ENCODE measurements at regions not wholly inside any gene's neighbourhood (a gene's known extent, or its start where the extent isn't known, plus 50 kb on each side); places are given as distances from the start of the nearest gene placed in this dataset.

- Histone ChIP-seq H3K27me3 (no peaks in the 10 kb centered on the region), H3K9me3 (no peaks in the 10 kb centered on the region), H3K27ac (no peak overlapping the region), H3K36me3 (no peaks in the 10 kb centered on the region), H3K4me3 (no peak overlapping the region), H3K4me1 (no peaks in the 10 kb centered on the region)
- no peak for DNase-seq (ENCODE audit: low spot score)
- no peak for TF ChIP-seq CTCF (IDR thresholded peaks at IDR 0.05)
Observed at GRCh38 chr10:33579996-33580395, 245.5 kb upstream of the NRP1 start.

- H3K27ac ChIP-seq: no peak overlapping the region
- no peak for DNase-seq (ENCODE audit: low spot score)
- H3K4me3 ChIP-seq: no peak overlapping the region
- no peaks in the 10 kb centered on the region for H3K9me3 ChIP-seq
- no peaks in the 10 kb centered on the region for H3K4me1 ChIP-seq
- H3K36me3 ChIP-seq: no peaks in the 10 kb centered on the region
- no peaks in the 10 kb centered on the region for H3K27me3 ChIP-seq
- TF ChIP-seq CTCF (IDR thresholded peaks at IDR 0.05): no peak
Observed at GRCh38 chr10:33573606-33574005, 239.1 kb upstream of the NRP1 start.

GRCh38 chr10:33571616-33572015 lies 237.1 kb upstream of the NRP1 start:
- Histone ChIP-seq H3K27ac (no peak overlapping the region), H3K4me3 (no peak overlapping the region), H3K4me1 (no peaks in the 10 kb centered on the region), H3K27me3 (no peaks in the 10 kb centered on the region), H3K36me3 (no peaks in the 10 kb centered on the region), H3K9me3 (no peaks in the 10 kb centered on the region)
- no peak for TF ChIP-seq CTCF (IDR thresholded peaks at IDR 0.05)
- DNase-seq (ENCODE audit: low spot score): no peak

GRCh38 chr10:33570495-33570894 lies 236.0 kb upstream of the NRP1 start:
- H3K27ac ChIP-seq: no peak overlapping the region
- no peaks in the 10 kb centered on the region for H3K9me3 ChIP-seq
- H3K4me3 ChIP-seq: no peak overlapping the region
- no peaks in the 10 kb centered on the region for H3K36me3 ChIP-seq
- no peaks in the 10 kb centered on the region for H3K27me3 ChIP-seq
- H3K4me1 ChIP-seq: no peaks in the 10 kb centered on the region
- TF ChIP-seq CTCF (IDR thresholded peaks at IDR 0.05): no peak
- DNase-seq (ENCODE audit: low spot score): no peak

GRCh38 chr10:33569702-33570101 lies 235.2 kb upstream of the NRP1 start:
- TF ChIP-seq CTCF (IDR thresholded peaks at IDR 0.05): no peak
- Histone ChIP-seq H3K36me3 (no peaks in the 10 kb centered on the region), H3K4me3 (no peak overlapping the region), H3K27ac (no peak overlapping the region), H3K9me3 (no peaks in the 10 kb centered on the region), H3K27me3 (no peaks in the 10 kb centered on the region), H3K4me1 (no peaks in the 10 kb centered on the region)
- DNase-seq (ENCODE audit: low spot score): no peak

GRCh38 chr10:33566426-33566825 lies 232.0 kb upstream of the NRP1 start:
- no peak for DNase-seq (ENCODE audit: low spot score)
- no peaks in the 10 kb centered on the region for H3K36me3 ChIP-seq
- no peaks in the 10 kb centered on the region for H3K9me3 ChIP-seq
- no peak for TF ChIP-seq CTCF (IDR thresholded peaks at IDR 0.05)
- H3K27ac ChIP-seq: no peak overlapping the region
- no peaks in the 10 kb centered on the region for H3K27me3 ChIP-seq
- H3K4me3 ChIP-seq: no peak overlapping the region
- no peaks in the 10 kb centered on the region for H3K4me1 ChIP-seq

Measured in right atrium auricular region (tissue), 2 donors.